ENCODE measurements at regions not wholly inside any gene's neighbourhood (a gene's known extent, or its start where the extent isn't known, plus 50 kb on each side); places are given as distances from the start of the nearest gene placed in this dataset.

DNA sequence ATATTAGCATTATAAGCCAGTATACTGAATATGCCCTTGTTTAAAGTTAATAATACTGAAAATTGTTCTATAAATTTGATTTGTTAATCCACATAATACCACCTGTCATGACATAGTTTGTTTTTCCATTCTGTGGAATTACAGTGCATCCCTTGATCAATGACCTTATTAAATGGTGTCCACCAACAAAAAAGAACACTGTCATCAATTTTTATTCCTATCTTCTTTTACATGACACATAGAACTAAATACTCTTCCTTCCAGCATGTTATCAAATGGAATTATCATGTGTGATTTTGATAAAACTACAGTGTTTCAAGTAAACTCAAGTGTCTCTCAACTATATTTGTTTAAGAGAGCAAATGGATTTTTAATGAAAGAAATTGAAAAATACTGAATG is 221.8 kb upstream of the MBL2 start:
- TF ChIP-seq, protein P1, sequence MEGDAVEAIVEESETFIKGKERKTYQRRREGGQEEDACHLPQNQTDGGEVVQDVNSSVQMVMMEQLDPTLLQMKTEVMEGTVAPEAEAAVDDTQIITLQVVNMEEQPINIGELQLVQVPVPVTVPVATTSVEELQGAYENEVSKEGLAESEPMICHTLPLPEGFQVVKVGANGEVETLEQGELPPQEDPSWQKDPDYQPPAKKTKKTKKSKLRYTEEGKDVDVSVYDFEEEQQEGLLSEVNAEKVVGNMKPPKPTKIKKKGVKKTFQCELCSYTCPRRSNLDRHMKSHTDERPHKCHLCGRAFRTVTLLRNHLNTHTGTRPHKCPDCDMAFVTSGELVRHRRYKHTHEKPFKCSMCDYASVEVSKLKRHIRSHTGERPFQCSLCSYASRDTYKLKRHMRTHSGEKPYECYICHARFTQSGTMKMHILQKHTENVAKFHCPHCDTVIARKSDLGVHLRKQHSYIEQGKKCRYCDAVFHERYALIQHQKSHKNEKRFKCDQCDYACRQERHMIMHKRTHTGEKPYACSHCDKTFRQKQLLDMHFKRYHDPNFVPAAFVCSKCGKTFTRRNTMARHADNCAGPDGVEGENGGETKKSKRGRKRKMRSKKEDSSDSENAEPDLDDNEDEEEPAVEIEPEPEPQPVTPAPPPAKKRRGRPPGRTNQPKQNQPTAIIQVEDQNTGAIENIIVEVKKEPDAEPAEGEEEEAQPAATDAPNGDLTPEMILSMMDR (optimal IDR thresholded peaks at IDR 0.05 in 1 of 3, IDR thresholded peaks at IDR 0.05 in 1 of 3, conservative IDR thresholded peaks at IDR 0.05 in 1 of 3; ENCODE audit: extremely low read depth in 1 of 3, insufficient read depth in 2 of 3, low read length in 3 of 3), result no peak
- TF ChIP-seq EZH2 (IDR thresholded peaks at IDR 0.05; ENCODE audit: low read length), result no peak
